Sigmoid colon (tissue), 6 donors: ENCODE measurements at regions not wholly inside any gene's neighbourhood (a gene's known extent, or its start where the extent isn't known, plus 50 kb on each side); places are given as distances from the start of the nearest gene placed in this dataset.

Experiments used
- DNase-seq: peaks from one replicate; pipeline ENCODE4 v3.0.0-alpha.2; 2019
- H3K27ac ChIP-seq, 4 donors: fragments of 200-600 bp; sonication (generic); one replicate each; pipeline ENCODE4 v1.5.1; 2016 to 2019; ENCODE audit warnings: mild to moderate bottlenecking in 1 of 4
- H3K27me3 ChIP-seq, 3 donors: fragments of 200-600 bp; sonication (generic); one replicate each; pipeline ENCODE4 v1.5.1; 2019; ENCODE audit warnings: mild to moderate bottlenecking in 1 of 3
- H3K36me3 ChIP-seq, 4 donors: fragments of 200-600 bp; sonication (generic); one replicate each; pipeline ENCODE4 v1.5.1; 2016 to 2019
- H3K4me1 ChIP-seq, 4 donors: fragments of 200-600 bp; sonication (generic); one replicate each; pipeline ENCODE4 v1.5.1; 2017 to 2019
- H3K4me3 ChIP-seq, 4 donors: fragments of 200-600 bp; sonication (generic); one replicate each; pipeline ENCODE4 v1.5.1; 2017 to 2019; ENCODE audit warnings: mild to moderate bottlenecking in 2 of 4, moderate library complexity in 1 of 4
- H3K9me3 ChIP-seq, 4 donors: fragments of 200-600 bp in 3 of 4; sonication (generic) in 3 of 4; one replicate each; pipeline versions ENCODE4 v1.5.1 to v1.6.1; 2013 to 2019
- EP300 ChIP-seq, 4 donors: sonication (generic); formaldehyde crosslinking; IDR thresholded peaks; one replicate each; pipeline ENCODE4 v1.6.1; 2017; ENCODE audit warnings: antibody characterized with exemption in 4 of 4
- POLR2A ChIP-seq, 2 donors: fragments of 450-650 bp; IDR thresholded peaks; one replicate each; pipeline ENCODE4 v1.6.1; 2016; ENCODE audit warnings: antibody characterized with exemption in 2 of 2, mild to moderate bottlenecking in 2 of 2, moderate library complexity in 2 of 2
- POLR2AphosphoS5 ChIP-seq, 4 donors: sonication (generic); formaldehyde crosslinking; IDR thresholded peaks; one replicate each; pipeline ENCODE4 v1.6.1; 2017; ENCODE audit warnings: antibody characterized with exemption in 4 of 4
- whole genome bisulfite sequencing, 2 donors: extraction: QIAGEN DNeasy Blood & Tissue Kit; methylation state at CpG; one replicate each; pipeline ENCODE4 v1.1.7; 2013; 5-methylcytosine and 5-hydroxymethylcytosine counted together
- intact Hi-C: fragments of 100-400 bp; cut with DNase I; formaldehyde crosslinking; loops from one replicate; pipeline ENCODE4 v1.15.1; 2023
- TF ChIP-seq, protein P1 (sequence below), 4 experiments: fragments of 450-650 bp in 3 of 4; fragments of 200-600 bp in 1 of 4; IDR thresholded peaks; one replicate each; pipeline ENCODE4 v1.5.1; 2016 to 2019; ENCODE audit warnings: antibody characterized with exemption in 4 of 4, mild to moderate bottlenecking in 3 of 4, moderate library complexity in 2 of 4
- donor health status: healthy with polysubstance abuse.
- donor health status: healthy.

DNA sequence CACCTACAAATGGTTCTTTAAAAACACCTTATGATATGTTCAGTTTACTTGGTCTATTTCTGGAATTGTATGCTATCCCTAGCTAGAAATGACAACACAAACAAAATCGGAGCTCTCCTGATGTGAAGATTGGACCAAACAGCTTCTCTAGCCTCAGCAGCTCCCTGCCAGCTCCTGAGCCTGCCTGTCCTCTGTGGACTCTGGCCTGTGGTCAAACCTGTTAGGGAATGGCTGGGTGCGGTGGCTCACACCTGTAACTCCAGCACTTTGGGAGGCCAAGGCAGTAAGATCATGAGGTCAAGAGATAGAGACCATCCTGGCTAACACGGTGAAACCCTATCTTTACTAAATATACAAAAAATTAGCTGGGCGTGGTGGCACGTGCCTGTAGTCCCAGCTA, 195.3 kb downstream of the GAS1 start:
- no peaks in the 10 kb centered on the region for H3K36me3 ChIP-seq
- no peak for DNase-seq
- TF ChIP-seq, protein P1, sequence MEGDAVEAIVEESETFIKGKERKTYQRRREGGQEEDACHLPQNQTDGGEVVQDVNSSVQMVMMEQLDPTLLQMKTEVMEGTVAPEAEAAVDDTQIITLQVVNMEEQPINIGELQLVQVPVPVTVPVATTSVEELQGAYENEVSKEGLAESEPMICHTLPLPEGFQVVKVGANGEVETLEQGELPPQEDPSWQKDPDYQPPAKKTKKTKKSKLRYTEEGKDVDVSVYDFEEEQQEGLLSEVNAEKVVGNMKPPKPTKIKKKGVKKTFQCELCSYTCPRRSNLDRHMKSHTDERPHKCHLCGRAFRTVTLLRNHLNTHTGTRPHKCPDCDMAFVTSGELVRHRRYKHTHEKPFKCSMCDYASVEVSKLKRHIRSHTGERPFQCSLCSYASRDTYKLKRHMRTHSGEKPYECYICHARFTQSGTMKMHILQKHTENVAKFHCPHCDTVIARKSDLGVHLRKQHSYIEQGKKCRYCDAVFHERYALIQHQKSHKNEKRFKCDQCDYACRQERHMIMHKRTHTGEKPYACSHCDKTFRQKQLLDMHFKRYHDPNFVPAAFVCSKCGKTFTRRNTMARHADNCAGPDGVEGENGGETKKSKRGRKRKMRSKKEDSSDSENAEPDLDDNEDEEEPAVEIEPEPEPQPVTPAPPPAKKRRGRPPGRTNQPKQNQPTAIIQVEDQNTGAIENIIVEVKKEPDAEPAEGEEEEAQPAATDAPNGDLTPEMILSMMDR (IDR thresholded peaks at IDR 0.05), result no peak
- TF ChIP-seq POLR2AphosphoS5 (IDR thresholded peaks at IDR 0.05) (no peak), EP300 (IDR thresholded peaks at IDR 0.05) (no peak), POLR2A (IDR thresholded peaks at IDR 0.05) (no peak)
- no peak overlapping the region for H3K4me3 ChIP-seq
- no peaks in the 10 kb centered on the region for H3K27me3 ChIP-seq
- intact Hi-C loops, result no loop called here
- no peaks in the 10 kb centered on the region for H3K9me3 ChIP-seq
- WGBS, 2 donors, result 80 to 93% methylated on average over 5 of the region's 5 CpGs
- H3K27ac ChIP-seq, result no peak overlapping the region
- H3K4me1 ChIP-seq, result peaks cover 0 to 16% (median 13%) of the 10 kb centered on the region in 4 donors

DNA sequence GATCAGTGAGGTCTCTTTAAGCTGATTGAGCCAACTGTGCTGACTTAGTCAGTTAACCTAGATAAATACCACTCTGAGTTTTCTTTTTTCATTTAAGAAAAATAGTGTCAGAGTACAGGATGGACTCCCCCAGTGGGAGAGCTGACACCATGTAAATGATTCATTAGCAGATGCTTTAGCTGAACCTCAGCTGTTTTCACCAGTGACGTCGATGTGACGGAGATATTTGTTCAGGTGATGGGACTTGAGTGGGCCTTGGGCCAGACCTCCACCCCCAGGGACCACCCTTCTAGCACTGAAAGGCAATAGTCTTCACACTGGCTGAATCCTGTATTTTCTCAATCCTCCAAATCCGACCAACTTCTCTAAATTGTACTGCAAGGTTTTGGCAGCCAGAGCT, 196.1 kb downstream of the GAS1 start:
- no peaks in the 10 kb centered on the region for H3K36me3 ChIP-seq
- peaks cover 0 to 16% (median 13%) of the 10 kb centered on the region in 4 donors for H3K4me1 ChIP-seq

GRCh38 chr9:86749894-86750255, 197.4 kb downstream of the GAS1 start:
- no peaks in the 10 kb centered on the region for H3K36me3 ChIP-seq
- H3K27ac ChIP-seq, result peak overlapping the region in 1 of 4 donors; percentile 38
- H3K4me1 ChIP-seq, result peaks cover 0 to 16% (median 13%) of the 10 kb centered on the region in 4 donors
- intact Hi-C loops, result no loop called here
- 42 to 51% methylated on average over 4 of the region's 4 CpGs for WGBS, 2 donors
- no peak overlapping the region for H3K4me3 ChIP-seq
- no peaks in the 10 kb centered on the region for H3K27me3 ChIP-seq
- no peak for DNase-seq
- peak in 1 of 4 donors; percentile 5 for TF ChIP-seq POLR2AphosphoS5 (IDR thresholded peaks at IDR 0.05)
- TF ChIP-seq EP300 (IDR thresholded peaks at IDR 0.05), result no peak
- TF ChIP-seq POLR2A (IDR thresholded peaks at IDR 0.05), result no peak
- TF ChIP-seq, protein P1 (IDR thresholded peaks at IDR 0.05), result no peak
- no peaks in the 10 kb centered on the region for H3K9me3 ChIP-seq

More for the DNA sequence above, 196.1 kb downstream of the GAS1 start:
- Histone ChIP-seq H3K4me3 (no peak overlapping the region), H3K27me3 (no peaks in the 10 kb centered on the region), H3K27ac (no peak overlapping the region), H3K9me3 (no peaks in the 10 kb centered on the region)
- TF ChIP-seq POLR2AphosphoS5 (IDR thresholded peaks at IDR 0.05) (no peak), POLR2A (IDR thresholded peaks at IDR 0.05) (no peak)
- intact Hi-C loops, result no loop called here
- WGBS, 2 donors, result 87 to 89% methylated on average over 4 of the region's 4 CpGs
- no peak for DNase-seq

DNA sequence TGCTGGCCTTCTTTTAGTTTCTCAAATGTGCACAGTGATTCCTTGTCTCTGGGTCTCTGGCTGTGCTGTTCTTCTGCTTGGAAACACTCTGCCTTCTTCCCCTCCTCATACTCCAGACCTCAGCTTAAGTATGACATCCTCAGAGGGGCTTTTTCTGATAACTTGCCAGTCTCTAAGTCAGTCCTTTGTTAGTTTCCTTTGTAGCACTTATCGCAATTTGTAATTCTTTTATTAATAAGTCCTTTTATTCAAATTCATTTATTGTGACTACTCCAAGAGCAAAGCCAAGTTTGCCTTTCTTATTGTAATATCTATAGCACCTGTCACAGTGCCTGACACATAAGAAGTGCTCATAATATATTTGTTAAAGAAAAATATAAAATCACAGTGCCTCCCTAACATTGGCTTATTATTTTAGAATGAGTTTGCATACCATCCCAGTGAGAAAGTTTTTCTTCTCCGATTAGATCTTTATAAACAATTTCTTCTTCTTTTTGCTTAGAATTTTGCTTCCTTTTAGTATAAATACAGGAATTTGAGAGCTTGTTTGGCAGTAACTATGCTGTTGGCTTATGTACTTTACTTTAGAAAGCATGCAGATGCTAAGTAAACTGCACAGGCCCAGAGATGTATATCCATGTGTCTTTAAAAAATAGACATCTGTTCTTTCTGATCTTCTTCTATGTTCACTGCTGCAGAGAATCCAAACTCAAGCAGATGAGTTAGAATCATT, 198.0 kb downstream of the GAS1 start:
- Histone ChIP-seq H3K27ac (peak overlapping the region in 1 of 4 donors; percentile 38), H3K4me1 (peaks cover 0 to 16% (median 13%) of the 10 kb centered on the region in 4 donors), H3K4me3 (no peak overlapping the region), H3K27me3 (no peaks in the 10 kb centered on the region), H3K36me3 (no peaks in the 10 kb centered on the region), H3K9me3 (no peaks in the 10 kb centered on the region)
- DNase-seq, result no peak
- 80 to 85% methylated on average over 2 of the region's 2 CpGs for WGBS, 2 donors
- TF ChIP-seq POLR2AphosphoS5 (IDR thresholded peaks at IDR 0.05) (no peak), EP300 (IDR thresholded peaks at IDR 0.05) (no peak), POLR2A (IDR thresholded peaks at IDR 0.05) (no peak)
- TF ChIP-seq, protein P1 (IDR thresholded peaks at IDR 0.05), result no peak
- intact Hi-C loops, result no loop called here

DNA sequence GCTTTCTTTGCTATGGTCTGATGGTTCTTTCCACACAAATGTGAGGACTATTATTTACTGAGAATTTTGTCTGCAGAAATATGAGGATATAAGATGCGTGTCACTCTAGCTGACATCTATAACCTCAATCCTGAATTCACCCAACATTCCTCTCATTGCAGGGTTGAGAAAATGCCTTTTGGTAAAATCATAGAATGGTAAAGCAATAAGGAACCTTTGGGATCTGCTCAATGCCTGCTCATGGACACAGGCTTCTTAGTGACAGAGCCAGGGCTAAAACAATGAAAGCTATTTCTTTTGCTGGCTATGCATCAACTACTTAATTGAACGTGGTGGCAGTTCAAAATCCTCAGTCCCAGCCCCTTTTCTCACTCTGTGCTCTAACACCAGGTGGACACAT, 199.6 kb downstream of the GAS1 start:
- no peaks in the 10 kb centered on the region for H3K9me3 ChIP-seq
- intact Hi-C loops, result no loop called here
- H3K36me3 ChIP-seq, result no peaks in the 10 kb centered on the region
- TF ChIP-seq POLR2A (IDR thresholded peaks at IDR 0.05) (no peak), POLR2AphosphoS5 (IDR thresholded peaks at IDR 0.05) (no peak), EP300 (IDR thresholded peaks at IDR 0.05) (no peak)
- TF ChIP-seq, protein P1 (IDR thresholded peaks at IDR 0.05), result no peak
- 49 to 62% methylated on average over 2 of the region's 2 CpGs for WGBS, 2 donors
- peaks cover 0 to 16% (median 13%) of the 10 kb centered on the region in 4 donors for H3K4me1 ChIP-seq
- no peak for DNase-seq
- H3K27ac ChIP-seq, result no peak overlapping the region
- H3K4me3 ChIP-seq, result no peak overlapping the region
- H3K27me3 ChIP-seq, result no peaks in the 10 kb centered on the region
